Liver (tissue), 8 donors: ENCODE measurements at regions not wholly inside any gene's neighbourhood (a gene's known extent, or its start where the extent isn't known, plus 50 kb on each side); places are given as distances from the start of the nearest gene placed in this dataset.

ENCODE experiments used
- DNase-seq: peaks from one replicate; pipeline ENCODE4 v3.0.0-alpha.2; 2017; ENCODE audit warnings: low spot score
- H3K27ac ChIP-seq, 2 donors: one replicate each; pipeline ENCODE4 v1.7.0; 2013; ENCODE audit warnings: inconsistent platforms in 2 of 2, low read length in 2 of 2, control low read depth in 1 of 2, low read depth in 1 of 2, mild to moderate bottlenecking in 1 of 2
- H3K27me3 ChIP-seq, 4 donors: one replicate each; pipeline versions ENCODE4 v1.6.1 to v1.7.0; 2013; ENCODE audit warnings: low read length in 3 of 4, inconsistent platforms in 1 of 4, mild to moderate bottlenecking in 1 of 4, moderate library complexity in 1 of 4; ENCODE audit not compliant: control insufficient read depth in 4 of 4, insufficient read depth in 4 of 4
- H3K36me3 ChIP-seq, 4 donors: one replicate each; pipeline versions ENCODE4 v1.6.1 to v1.7.0; 2013; ENCODE audit warnings: low read length in 3 of 4, mild to moderate bottlenecking in 3 of 4, low read depth in 1 of 4, moderate library complexity in 1 of 4; ENCODE audit not compliant: control insufficient read depth in 4 of 4, insufficient read depth in 3 of 4
- H3K4me1 ChIP-seq, 4 donors: one replicate each; pipeline versions ENCODE4 v1.6.1 to v1.7.0; 2013; ENCODE audit warnings: low read length in 3 of 4, mild to moderate bottlenecking in 3 of 4, moderate library complexity in 1 of 4; ENCODE audit not compliant: control insufficient read depth in 4 of 4, insufficient read depth in 4 of 4
- H3K4me3 ChIP-seq, 3 donors: one replicate each; pipeline versions ENCODE4 v1.6.1 to v1.7.0; 2013; ENCODE audit warnings: low read length in 3 of 3, control low read depth in 1 of 3, low read depth in 1 of 3, mild to moderate bottlenecking in 1 of 3
- H3K9ac ChIP-seq, 2 donors: one replicate each; pipeline ENCODE4 v1.7.0; 2013; ENCODE audit warnings: low read length in 2 of 2, mild to moderate bottlenecking in 2 of 2, moderate library complexity in 2 of 2, control low read depth in 1 of 2, low read depth in 1 of 2
- H3K9me3 ChIP-seq, 4 donors: one replicate each; pipeline versions ENCODE4 v1.6.1 to v1.7.0; 2013; ENCODE audit warnings: low read length in 3 of 4; ENCODE audit not compliant: control insufficient read depth in 4 of 4
- ATF3 ChIP-seq: IDR thresholded peaks from 2 replicates; pipeline ENCODE4 v1.6.1; 2016; ENCODE audit warnings: antibody characterized with exemption
- CTCF ChIP-seq: fragments of 150-350 bp; IDR thresholded peaks from 2 replicates; pipeline ENCODE4 v1.5.1; 2017; ENCODE audit warnings: improper control_type of control experiment, low read depth, low read length; ENCODE audit not compliant: missing input control
- EGR1 ChIP-seq, 2 donors: IDR thresholded peaks; 2 replicates each; pipeline ENCODE4 v1.6.1; 2016 to 2018; ENCODE audit warnings: antibody characterized with exemption in 2 of 2, low read depth in 2 of 2
- GABPA ChIP-seq, 2 donors: IDR thresholded peaks in 1 of 2; conservative IDR thresholded peaks in 1 of 2; 2 replicates each; pipeline ENCODE4 v1.6.1; 2016; ENCODE audit warnings: antibody characterized with exemption in 2 of 2, mild to moderate bottlenecking in 1 of 2, moderate library complexity in 1 of 2
- JUND ChIP-seq, 2 donors: IDR thresholded peaks; 2 replicates each; pipeline ENCODE4 v1.6.1; 2016; ENCODE audit warnings: antibody characterized with exemption in 2 of 2
- REST ChIP-seq: IDR thresholded peaks from 2 replicates; pipeline ENCODE4 v1.6.1; 2016; ENCODE audit warnings: antibody characterized with exemption, mild to moderate bottlenecking
- SP1 ChIP-seq: IDR thresholded peaks from 2 replicates; pipeline ENCODE4 v1.6.1; 2018; ENCODE audit warnings: antibody characterized with exemption, mild to moderate bottlenecking
- YY1 ChIP-seq: IDR thresholded peaks from 2 replicates; pipeline ENCODE4 v1.6.1; 2016; ENCODE audit warnings: antibody characterized with exemption, mild to moderate bottlenecking
- ZBTB33 ChIP-seq: IDR thresholded peaks from 2 replicates; pipeline ENCODE4 v1.6.1; 2016; ENCODE audit warnings: antibody characterized with exemption
- WGBS: extraction: QIAGEN DNeasy Blood & Tissue Kit; methylation state at CpG from one replicate; pipeline ENCODE4 v1.1.7; 2013; 5-methylcytosine and 5-hydroxymethylcytosine counted together
- donor health status: healthy.
- donor health status: healthy.
- donor health status: healthy.
- donor health status: healthy.
- donor health status: healthy.

- TF ChIP-seq CTCF = no peak
Observed at GRCh38 chr14:53458368-53458814, 305.3 kb upstream of the DDHD1 start (continued).

GRCh38 chr14:53456931-53457330, 303.8 kb upstream of the DDHD1 start:
- DNase-seq = no peak
- Histone ChIP-seq H3K4me3 (no peak overlapping the region), H3K27ac (no peak overlapping the region), H3K9me3 (no peaks in the 10 kb centered on the region), H3K4me1 (no peaks in the 10 kb centered on the region), H3K36me3 (no peaks in the 10 kb centered on the region), H3K27me3 (no peaks in the 10 kb centered on the region), H3K9ac (no peak overlapping the region)
- WGBS = 88% methylated on average over 1 of the region's 1 CpG
- TF ChIP-seq CTCF = no peak
- no peak for TF ChIP-seq SP1
- TF ChIP-seq JUND (IDR thresholded peaks at IDR 0.05) = no peak
- no peak for TF ChIP-seq ZBTB33
- TF ChIP-seq YY1 = no peak
- TF ChIP-seq GABPA (IDR thresholded peaks at IDR 0.05 in 1 of 2, conservative IDR thresholded peaks at IDR 0.05 in 1 of 2) = no peak

GRCh38 chr14:53452005-53452673, 299.0 kb upstream of the DDHD1 start:
- no peak overlapping the region for H3K27ac ChIP-seq
- no peaks in the 10 kb centered on the region for H3K4me1 ChIP-seq
- no peaks in the 10 kb centered on the region for H3K27me3 ChIP-seq
- no peaks in the 10 kb centered on the region for H3K36me3 ChIP-seq
- DNase-seq = no peak
- TF ChIP-seq ATF3 = no peak
- WGBS = 84% methylated on average over 4 of the region's 4 CpGs
- no peak overlapping the region for H3K9ac ChIP-seq
- no peak overlapping the region for H3K4me3 ChIP-seq
- no peaks in the 10 kb centered on the region for H3K9me3 ChIP-seq

GRCh38 chr14:53450871-53451270, 297.7 kb upstream of the DDHD1 start:
- DNase-seq = no peak
- H3K27ac ChIP-seq = no peak overlapping the region
- WGBS = 60% methylated on average over 3 of the region's 3 CpGs
- no peaks in the 10 kb centered on the region for H3K27me3 ChIP-seq
- no peaks in the 10 kb centered on the region for H3K36me3 ChIP-seq
- H3K4me3 ChIP-seq = no peak overlapping the region
- H3K9ac ChIP-seq = no peak overlapping the region
- H3K9me3 ChIP-seq = no peaks in the 10 kb centered on the region
- TF ChIP-seq EGR1 (IDR thresholded peaks at IDR 0.05; ENCODE audit: low read depth in 2 of 2) (no peak), REST (no peak)
- H3K4me1 ChIP-seq = no peaks in the 10 kb centered on the region
